Activated CD4-positive, alpha-beta T cell treated with anti-CD3 and anti-CD28 coated beads, Interleukin-2, amount 10 ng/mL, durations not matched to agents 7 days and 5 days (primary cell): ENCODE measurements at regions not wholly inside any gene's neighbourhood (a gene's known extent, or its start where the extent isn't known, plus 50 kb on each side); places are given as distances from the start of the nearest gene placed in this dataset.
"Not testable (repeated sequence)": the region's sequence is repeated elsewhere in the genome, so short reads cannot be mapped to it uniquely, and the experiment has no call there.

Experiments
- CTCF ChIA-PET: fragments of 350-600 bp; sonication (Branson Sonifier 250); formaldehyde crosslinking; loops from one replicate; lab custom pipeline; 2021; ENCODE audit warnings: antibody characterized with exemption; lab: Charles Lee
- POLR2A ChIA-PET: fragments of 350-600 bp; sonication (Branson Sonifier 250); formaldehyde crosslinking; loops from one replicate; lab custom pipeline; 2021; ENCODE audit warnings: antibody characterized with exemption; lab: Charles Lee
- DNase-seq: peaks from one replicate; pipeline ENCODE4 v3.0.0-alpha.2; 2020
- H3K27ac Mint-ChIP-seq: one replicate; pipeline ENCODE4 v1.8.0; 2021; ENCODE audit warnings: mild to moderate bottlenecking, moderate library complexity, mixed read lengths
- H3K27me3 Mint-ChIP-seq: one replicate; pipeline ENCODE4 v1.8.0; 2021; ENCODE audit warnings: mixed read lengths
- H3K36me3 Mint-ChIP-seq: one replicate; pipeline ENCODE4 v1.8.0; 2021; ENCODE audit warnings: low read depth, mixed read lengths
- H3K4me1 Mint-ChIP-seq: one replicate; pipeline ENCODE4 v1.8.0; 2021; ENCODE audit warnings: mixed read lengths
- H3K4me3 Mint-ChIP-seq: one replicate; pipeline ENCODE4 v1.8.0; 2021; ENCODE audit warnings: mild to moderate bottlenecking, moderate library complexity, mixed read lengths
- H3K9me3 Mint-ChIP-seq: one replicate; pipeline ENCODE4 v1.8.0; 2021; ENCODE audit warnings: mixed read lengths

- no peaks in the 10 kb centered on the region for H3K9me3 Mint-ChIP-seq
- CTCF ChIA-PET, result no interaction called here
- H3K36me3 Mint-ChIP-seq, result no peaks in the 10 kb centered on the region
- no peak overlapping the region for H3K4me3 Mint-ChIP-seq
- POLR2A ChIA-PET, result no interaction called here
- H3K27me3 Mint-ChIP-seq, result no peaks in the 10 kb centered on the region
- no peaks in the 10 kb centered on the region for H3K4me1 Mint-ChIP-seq
- no peak for DNase-seq
- H3K27ac Mint-ChIP-seq, result no peak overlapping the region
These were observed 248.9 kb upstream of the CWC22 start for GRCh38 chr2:180255981-180256380.

- ChIA-PET POLR2A (no interaction called here), CTCF (no interaction called here)
- Mint-ChIP-seq H3K4me1 (no peaks in the 10 kb centered on the region), H3K27ac (no peak overlapping the region), H3K4me3 (no peak overlapping the region), H3K36me3 (no peaks in the 10 kb centered on the region), H3K9me3 (no peaks in the 10 kb centered on the region), H3K27me3 (no peaks in the 10 kb centered on the region)
- no peak for DNase-seq
These were observed 247.8 kb upstream of the CWC22 start for GRCh38 chr2:180254872-180255271.

GRCh38 chr2:180247658-180248057, 240.6 kb upstream of the CWC22 start:
- H3K36me3 Mint-ChIP-seq, result no peaks in the 10 kb centered on the region
- no peak overlapping the region for H3K27ac Mint-ChIP-seq
- POLR2A ChIA-PET, result no interaction called here
- no peak for DNase-seq
- no peak overlapping the region for H3K4me3 Mint-ChIP-seq
- no peaks in the 10 kb centered on the region for H3K27me3 Mint-ChIP-seq
- no peaks in the 10 kb centered on the region for H3K9me3 Mint-ChIP-seq
- H3K4me1 Mint-ChIP-seq, result no peaks in the 10 kb centered on the region
- CTCF ChIA-PET, result no interaction called here

- no peak for DNase-seq
- H3K36me3 Mint-ChIP-seq, result no peaks in the 10 kb centered on the region
- POLR2A ChIA-PET, result no interaction called here
- H3K4me1 Mint-ChIP-seq, result no peaks in the 10 kb centered on the region
- CTCF ChIA-PET, result no interaction called here
- no peak overlapping the region for H3K4me3 Mint-ChIP-seq
- no peak overlapping the region for H3K27ac Mint-ChIP-seq
- H3K9me3 Mint-ChIP-seq, result no peaks in the 10 kb centered on the region
- H3K27me3 Mint-ChIP-seq, result no peaks in the 10 kb centered on the region
These were observed 239.2 kb upstream of the CWC22 start for GRCh38 chr2:180246268-180246667.

DNA sequence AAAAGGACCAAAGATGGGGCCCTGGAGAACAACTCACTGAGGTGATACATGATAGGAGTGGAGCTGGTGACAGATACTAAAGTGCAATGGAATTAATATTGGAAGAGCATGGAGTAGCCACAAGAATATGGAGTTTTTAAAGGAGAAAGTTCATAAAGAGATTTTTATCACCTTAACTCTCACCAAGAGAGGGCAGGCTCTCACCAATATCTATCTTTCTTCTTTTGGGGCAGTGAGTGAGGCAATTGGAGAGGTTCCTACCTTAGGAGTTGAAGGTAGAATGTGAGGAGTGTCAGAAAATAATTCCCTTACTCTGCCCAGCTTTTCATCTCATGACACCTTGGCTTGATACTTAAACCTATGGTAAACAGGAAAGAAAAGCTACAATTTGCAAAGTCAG, 233.7 kb upstream of the CWC22 start:
- Mint-ChIP-seq H3K9me3 (no peaks in the 10 kb centered on the region), H3K27me3 (no peaks in the 10 kb centered on the region), H3K36me3 (no peaks in the 10 kb centered on the region), H3K4me3 (no peak overlapping the region), H3K4me1 (no peaks in the 10 kb centered on the region), H3K27ac (no peak overlapping the region)
- DNase-seq, result no peak
- CTCF ChIA-PET, result no interaction called here
- POLR2A ChIA-PET, result no interaction called here

DNA sequence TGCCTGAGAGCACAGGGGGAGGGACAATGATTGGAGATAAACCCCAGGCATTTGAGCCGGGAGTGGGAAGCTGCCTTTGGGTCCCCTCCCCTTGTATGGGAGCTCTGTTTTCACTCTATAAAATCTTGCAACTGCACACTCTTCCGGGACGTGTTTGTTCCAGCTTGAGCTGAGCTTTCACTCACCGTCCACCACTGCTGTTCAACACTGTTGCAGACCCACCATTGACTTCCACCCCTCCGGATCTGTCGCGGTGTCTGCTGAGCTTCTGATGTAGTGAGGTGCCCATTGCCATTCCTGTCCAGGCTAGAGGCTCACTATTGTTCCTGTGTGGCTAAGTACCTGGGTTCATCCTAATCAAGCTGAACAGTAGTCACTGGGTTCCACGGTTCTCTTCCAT, 231.6 kb upstream of the CWC22 start:
- CTCF ChIA-PET, result no interaction called here
- Mint-ChIP-seq H3K36me3 (no peaks in the 10 kb centered on the region), H3K27ac (no peak overlapping the region), H3K4me3 (no peak overlapping the region), H3K4me1 (no peaks in the 10 kb centered on the region), H3K9me3 (no peaks in the 10 kb centered on the region), H3K27me3 (no peaks in the 10 kb centered on the region)
- DNase-seq, result no peak
- POLR2A ChIA-PET, result no interaction called here

GRCh38 chr2:180236061-180236460, 229.0 kb upstream of the CWC22 start:
- DNase-seq, CTCF ChIA-PET, H3K4me1 Mint-ChIP-seq, H3K27me3 Mint-ChIP-seq, H3K9me3 Mint-ChIP-seq, POLR2A ChIA-PET, H3K27ac Mint-ChIP-seq, H3K4me3 Mint-ChIP-seq, H3K36me3 Mint-ChIP-seq: not testable (repeated sequence)

DNA sequence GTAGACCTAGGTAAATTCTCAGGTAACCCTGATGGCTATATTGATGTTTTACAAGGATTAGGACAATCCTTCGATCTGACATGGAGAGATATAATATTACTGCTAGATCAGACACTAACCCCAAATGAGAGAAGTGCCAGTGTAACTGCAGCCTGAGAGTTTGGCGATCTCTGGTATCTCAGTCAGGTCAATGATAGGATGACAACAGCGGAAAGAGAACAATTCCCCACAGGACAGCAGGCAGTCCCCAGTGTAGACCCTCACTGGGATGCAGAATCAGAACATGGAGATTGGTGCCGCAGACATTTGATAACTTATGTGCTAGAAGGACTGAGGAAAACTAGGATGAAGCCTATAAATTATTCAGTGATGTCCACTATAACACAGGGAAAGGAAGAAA, 228.4 kb upstream of the CWC22 start:
- H3K4me3 Mint-ChIP-seq, H3K4me1 Mint-ChIP-seq, H3K36me3 Mint-ChIP-seq, DNase-seq, CTCF ChIA-PET, POLR2A ChIA-PET, H3K27me3 Mint-ChIP-seq, H3K9me3 Mint-ChIP-seq, H3K27ac Mint-ChIP-seq: not testable (repeated sequence)

DNA sequence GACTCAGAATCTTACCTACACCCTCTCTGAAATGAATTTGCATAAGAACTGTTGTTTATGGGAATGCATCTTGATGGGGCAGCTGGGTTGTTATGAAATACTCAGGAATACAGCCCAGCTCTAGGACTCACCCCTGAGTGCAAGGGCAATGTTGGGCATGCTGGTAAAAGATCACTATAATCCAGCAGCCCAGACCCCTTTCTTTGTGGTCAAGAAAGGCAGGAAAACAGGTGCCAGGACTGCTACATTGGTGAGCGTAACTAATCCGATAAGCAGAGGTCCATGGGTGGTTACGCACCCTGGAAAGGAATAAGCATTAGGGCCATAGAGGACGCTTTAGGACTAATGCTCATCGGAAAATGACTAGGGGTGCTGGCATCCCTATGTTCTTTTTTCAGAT, 227.9 kb upstream of the CWC22 start:
- H3K9me3 Mint-ChIP-seq, H3K27ac Mint-ChIP-seq, H3K27me3 Mint-ChIP-seq, DNase-seq, POLR2A ChIA-PET, H3K36me3 Mint-ChIP-seq, H3K4me1 Mint-ChIP-seq, CTCF ChIA-PET, H3K4me3 Mint-ChIP-seq: not testable (repeated sequence)

DNA sequence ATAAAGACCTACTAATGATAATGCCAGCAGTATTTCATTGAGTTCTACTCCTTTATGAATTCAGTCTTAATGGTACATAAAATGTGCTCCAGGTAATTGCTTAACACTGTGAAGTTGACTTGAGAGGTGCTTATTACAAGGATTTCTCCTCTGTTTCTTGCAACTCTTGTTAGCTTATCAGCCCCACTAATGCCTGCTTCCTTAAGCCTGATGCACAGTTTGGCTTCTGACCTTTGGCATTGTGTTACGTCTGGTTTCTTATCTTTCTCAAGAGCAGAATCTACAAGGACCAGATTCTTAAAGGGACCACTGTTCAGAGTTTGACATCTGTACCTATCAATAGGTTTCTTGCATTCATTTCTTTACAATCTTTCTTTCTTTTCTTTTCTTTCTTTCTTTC, 223.9 kb upstream of the CWC22 start:
- H3K27me3 Mint-ChIP-seq, result no peaks in the 10 kb centered on the region
- no peaks in the 10 kb centered on the region for H3K36me3 Mint-ChIP-seq
- no peak for DNase-seq
- no peak overlapping the region for H3K27ac Mint-ChIP-seq
- ChIA-PET CTCF (no interaction called here), POLR2A (no interaction called here)
- H3K4me1 Mint-ChIP-seq, result no peaks in the 10 kb centered on the region
- H3K4me3 Mint-ChIP-seq, result no peak overlapping the region
- H3K9me3 Mint-ChIP-seq, result no peaks in the 10 kb centered on the region

DNA sequence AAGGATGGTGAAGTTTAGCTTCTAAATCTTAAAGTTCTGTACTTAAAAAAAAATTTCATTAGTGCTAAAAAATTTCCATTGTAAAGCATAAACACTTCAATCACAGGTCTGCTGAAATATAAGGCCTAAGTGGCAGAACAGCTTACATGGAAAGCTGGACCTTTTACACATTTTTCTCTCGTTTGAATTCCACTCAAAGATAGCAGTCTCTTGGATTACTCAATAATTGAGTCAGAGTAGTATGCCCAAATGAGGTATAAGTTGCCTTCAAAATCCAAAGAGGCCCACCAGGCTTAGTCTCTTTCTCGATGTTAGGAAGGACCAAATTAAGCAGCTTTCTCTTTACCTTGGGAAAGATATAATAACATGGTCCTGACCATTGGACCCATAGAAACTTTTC, 220.4 kb upstream of the CWC22 start:
- Mint-ChIP-seq H3K9me3 (peaks cover 3% of the 10 kb centered on the region), H3K27ac (no peak overlapping the region), H3K4me1 (no peaks in the 10 kb centered on the region), H3K4me3 (no peak overlapping the region), H3K27me3 (no peaks in the 10 kb centered on the region), H3K36me3 (no peaks in the 10 kb centered on the region)
- POLR2A ChIA-PET, result no interaction called here
- DNase-seq, result no peak
- CTCF ChIA-PET, result no interaction called here

- ChIA-PET CTCF (interaction anchor here (0.6 to 0.7 kb wide), 2 partner anchors 277 to 411 kb away, joined by 3 read pairs; no protein-coding TSS in a partner anchor), POLR2A (no interaction called here)
- Mint-ChIP-seq H3K4me1 (no peaks in the 10 kb centered on the region), H3K27me3 (no peaks in the 10 kb centered on the region), H3K27ac (no peak overlapping the region), H3K36me3 (no peaks in the 10 kb centered on the region), H3K9me3 (peaks cover 3% of the 10 kb centered on the region), H3K4me3 (no peak overlapping the region)
- DNase-seq, result no peak
These were observed 218.0 kb upstream of the CWC22 start for GRCh38 chr2:180225118-180225517.

DNA sequence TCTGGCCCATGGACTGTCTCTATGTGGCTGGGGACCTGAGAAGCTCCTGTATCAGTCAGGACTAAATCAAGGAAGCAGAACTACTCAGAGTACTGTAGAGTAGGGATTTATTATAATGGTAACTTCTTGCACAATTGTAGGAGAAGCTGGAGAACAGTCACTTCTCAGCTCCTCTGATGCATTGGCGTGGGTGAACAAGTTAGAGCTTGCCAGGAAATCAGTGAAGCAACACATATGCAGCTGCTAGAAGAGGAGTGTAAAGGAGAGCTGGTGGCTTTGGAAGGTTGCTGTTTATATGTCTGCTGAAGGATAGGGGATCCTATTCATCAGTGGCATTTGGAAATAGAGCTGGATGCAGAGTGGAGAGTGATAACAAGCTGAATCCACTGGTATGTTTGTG, 215.5 kb upstream of the CWC22 start:
- no peak overlapping the region for H3K4me3 Mint-ChIP-seq
- H3K4me1 Mint-ChIP-seq, result no peaks in the 10 kb centered on the region
- H3K27ac Mint-ChIP-seq, result no peak overlapping the region
- no peak for DNase-seq
- H3K9me3 Mint-ChIP-seq, result peaks cover 3% of the 10 kb centered on the region
- ChIA-PET CTCF (no interaction called here), POLR2A (no interaction called here)
- no peaks in the 10 kb centered on the region for H3K27me3 Mint-ChIP-seq
- H3K36me3 Mint-ChIP-seq, result no peaks in the 10 kb centered on the region

GRCh38 chr2:180219491-180219890, 212.4 kb upstream of the CWC22 start:
- no peak overlapping the region for H3K4me3 Mint-ChIP-seq
- ChIA-PET POLR2A (no interaction called here), CTCF (no interaction called here)
- H3K27ac Mint-ChIP-seq, result no peak overlapping the region
- H3K27me3 Mint-ChIP-seq, result no peaks in the 10 kb centered on the region
- peaks cover 6% of the 10 kb centered on the region for H3K9me3 Mint-ChIP-seq
- no peaks in the 10 kb centered on the region for H3K4me1 Mint-ChIP-seq
- no peak for DNase-seq
- no peaks in the 10 kb centered on the region for H3K36me3 Mint-ChIP-seq
